ENCODE measurements at regions not wholly inside any gene's neighbourhood (a gene's known extent, or its start where the extent isn't known, plus 50 kb on each side); places are given as distances from the start of the nearest gene placed in this dataset.
"Not testable (repeated sequence)": the region's sequence is repeated elsewhere in the genome, so short reads cannot be mapped to it uniquely, and the experiment has no call there.

DNA sequence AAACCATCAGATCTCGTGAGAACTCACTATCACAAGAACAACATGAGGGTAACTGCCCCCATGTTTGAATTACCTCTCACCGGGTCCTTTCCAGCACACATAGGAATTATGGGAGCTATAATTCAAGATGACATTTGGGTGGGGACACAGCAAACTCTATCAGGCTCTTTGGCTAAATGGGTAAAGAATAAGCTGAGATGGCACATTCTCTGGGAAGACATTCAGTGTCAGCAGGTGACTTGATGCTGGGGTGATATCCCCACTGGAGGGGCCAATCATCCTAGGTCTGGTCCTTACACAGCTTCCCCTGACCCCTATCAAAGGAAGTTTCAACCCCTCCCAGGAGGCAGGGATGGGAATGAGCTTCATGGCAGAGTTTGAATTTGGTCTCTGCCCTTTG is 664.0 kb upstream of the EEF2KMT start:
- Mint-ChIP-seq H3K27ac (no peak overlapping the region), H3K27me3 (ENCODE audit: low read depth) (no peaks in the 10 kb centered on the region), H3K4me3 (no peak overlapping the region), H3K9me3 (no peaks in the 10 kb centered on the region), H3K36me3 (ENCODE audit: low read depth) (no peaks in the 10 kb centered on the region), H3K4me1 (no peaks in the 10 kb centered on the region)
- TF ChIP-seq, protein P1, sequence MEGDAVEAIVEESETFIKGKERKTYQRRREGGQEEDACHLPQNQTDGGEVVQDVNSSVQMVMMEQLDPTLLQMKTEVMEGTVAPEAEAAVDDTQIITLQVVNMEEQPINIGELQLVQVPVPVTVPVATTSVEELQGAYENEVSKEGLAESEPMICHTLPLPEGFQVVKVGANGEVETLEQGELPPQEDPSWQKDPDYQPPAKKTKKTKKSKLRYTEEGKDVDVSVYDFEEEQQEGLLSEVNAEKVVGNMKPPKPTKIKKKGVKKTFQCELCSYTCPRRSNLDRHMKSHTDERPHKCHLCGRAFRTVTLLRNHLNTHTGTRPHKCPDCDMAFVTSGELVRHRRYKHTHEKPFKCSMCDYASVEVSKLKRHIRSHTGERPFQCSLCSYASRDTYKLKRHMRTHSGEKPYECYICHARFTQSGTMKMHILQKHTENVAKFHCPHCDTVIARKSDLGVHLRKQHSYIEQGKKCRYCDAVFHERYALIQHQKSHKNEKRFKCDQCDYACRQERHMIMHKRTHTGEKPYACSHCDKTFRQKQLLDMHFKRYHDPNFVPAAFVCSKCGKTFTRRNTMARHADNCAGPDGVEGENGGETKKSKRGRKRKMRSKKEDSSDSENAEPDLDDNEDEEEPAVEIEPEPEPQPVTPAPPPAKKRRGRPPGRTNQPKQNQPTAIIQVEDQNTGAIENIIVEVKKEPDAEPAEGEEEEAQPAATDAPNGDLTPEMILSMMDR (IDR thresholded peaks at IDR 0.05; ENCODE audit: unreplicated experiment in 3 of 3) = no peak

DNA sequence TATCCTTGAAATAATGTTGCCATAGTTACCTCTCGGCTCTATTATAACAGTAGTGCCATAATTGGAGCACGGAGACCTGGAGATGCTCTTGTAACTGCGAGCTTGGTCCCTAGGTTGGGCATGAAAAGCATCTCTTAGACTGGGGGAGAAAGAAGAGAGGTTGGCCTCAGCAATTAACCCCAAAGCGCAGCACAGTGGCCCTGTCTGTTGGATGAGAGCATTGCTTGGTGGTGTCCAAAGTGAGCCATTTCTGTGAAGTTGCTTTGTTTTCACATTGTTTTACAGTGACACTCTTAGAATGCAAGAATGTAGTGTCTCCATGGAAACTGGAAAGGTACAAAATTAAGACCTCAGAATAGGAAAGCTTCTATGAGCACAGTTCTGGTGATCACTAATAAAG is 660.7 kb upstream of the EEF2KMT start:
- H3K36me3 Mint-ChIP-seq (ENCODE audit: low read depth) = no peaks in the 10 kb centered on the region
- no peaks in the 10 kb centered on the region for H3K4me1 Mint-ChIP-seq
- no peak overlapping the region for H3K27ac Mint-ChIP-seq
- H3K4me3 Mint-ChIP-seq = no peak overlapping the region
- TF ChIP-seq, protein P1 (IDR thresholded peaks at IDR 0.05; ENCODE audit: unreplicated experiment in 3 of 3) = no peak
- no peaks in the 10 kb centered on the region for H3K9me3 Mint-ChIP-seq
- peaks cover 12% of the 10 kb centered on the region for H3K27me3 Mint-ChIP-seq (ENCODE audit: low read depth)

DNA sequence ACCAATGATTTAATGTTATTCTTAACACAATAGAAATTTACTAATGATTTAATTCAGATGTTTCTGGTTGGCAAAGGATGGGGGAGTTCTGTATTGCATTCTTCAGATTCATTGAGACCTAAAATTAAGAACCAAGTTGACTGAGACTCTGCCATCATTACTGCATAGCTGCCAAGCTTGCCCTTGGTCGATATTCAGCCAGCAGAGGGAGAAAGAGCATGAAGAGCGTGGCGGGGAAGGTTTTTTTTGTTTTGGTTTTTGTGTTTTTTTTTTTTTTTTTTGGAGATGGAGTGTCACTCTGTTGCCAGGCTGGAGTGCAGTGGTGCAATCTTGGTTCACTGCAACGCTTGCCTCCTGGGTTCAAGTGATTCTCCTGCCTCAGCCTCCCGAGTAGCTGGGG is 659.4 kb upstream of the EEF2KMT start:
- no peaks in the 10 kb centered on the region for H3K36me3 Mint-ChIP-seq (ENCODE audit: low read depth)
- H3K27me3 Mint-ChIP-seq (ENCODE audit: low read depth) = peaks cover 12% of the 10 kb centered on the region
- H3K4me1 Mint-ChIP-seq = no peaks in the 10 kb centered on the region
- no peaks in the 10 kb centered on the region for H3K9me3 Mint-ChIP-seq
- no peak overlapping the region for H3K27ac Mint-ChIP-seq
- no peak overlapping the region for H3K4me3 Mint-ChIP-seq
- TF ChIP-seq, protein P1 (IDR thresholded peaks at IDR 0.05; ENCODE audit: unreplicated experiment in 3 of 3) = no peak

DNA sequence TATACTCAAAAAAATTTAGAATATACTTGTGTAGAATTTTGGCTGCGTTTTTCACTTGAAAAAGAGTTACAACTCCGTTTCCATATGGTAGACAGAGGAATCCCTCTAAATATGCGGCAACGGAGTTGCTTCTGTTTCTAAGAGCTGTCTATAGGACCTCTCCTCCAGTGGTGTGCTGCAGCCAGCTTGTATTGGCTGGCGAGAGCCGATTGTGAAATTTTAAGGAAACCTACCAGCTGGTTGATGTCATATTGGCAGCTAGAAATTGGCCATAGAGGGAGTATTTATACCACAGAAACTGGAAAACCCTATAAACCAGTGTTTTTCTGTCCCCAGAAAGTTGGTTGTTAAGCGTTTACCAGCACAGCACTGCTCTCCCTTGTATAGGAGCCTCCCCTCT is 655.8 kb upstream of the EEF2KMT start:
- Mint-ChIP-seq H3K36me3 (ENCODE audit: low read depth) (no peaks in the 10 kb centered on the region), H3K27me3 (ENCODE audit: low read depth) (peaks cover 12% of the 10 kb centered on the region), H3K27ac (no peak overlapping the region), H3K9me3 (peaks cover 2% of the 10 kb centered on the region), H3K4me3 (no peak overlapping the region), H3K4me1 (no peaks in the 10 kb centered on the region)
- TF ChIP-seq, protein P1 (IDR thresholded peaks at IDR 0.05; ENCODE audit: unreplicated experiment in 3 of 3) = no peak

DNA sequence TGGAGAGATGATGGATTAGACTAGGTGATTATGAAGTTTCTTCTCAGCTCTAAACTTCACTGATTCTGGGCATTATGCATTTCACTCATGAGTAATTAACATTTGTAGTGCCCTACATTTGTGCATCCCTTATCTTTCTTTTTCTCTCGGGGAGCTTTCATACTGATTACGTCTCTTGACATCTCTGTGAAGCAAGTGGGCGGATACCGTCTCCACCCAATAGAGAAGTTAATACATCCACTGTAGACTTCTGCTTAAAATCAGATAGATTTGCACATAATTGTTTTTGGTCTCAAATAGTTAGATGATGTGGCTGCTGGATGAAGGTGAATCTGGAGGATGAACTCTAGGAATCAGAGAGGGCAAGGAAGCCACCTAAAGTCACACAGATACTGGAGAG is 653.6 kb upstream of the EEF2KMT start:
- Mint-ChIP-seq H3K27ac (no peak overlapping the region), H3K4me3 (no peak overlapping the region)

DNA sequence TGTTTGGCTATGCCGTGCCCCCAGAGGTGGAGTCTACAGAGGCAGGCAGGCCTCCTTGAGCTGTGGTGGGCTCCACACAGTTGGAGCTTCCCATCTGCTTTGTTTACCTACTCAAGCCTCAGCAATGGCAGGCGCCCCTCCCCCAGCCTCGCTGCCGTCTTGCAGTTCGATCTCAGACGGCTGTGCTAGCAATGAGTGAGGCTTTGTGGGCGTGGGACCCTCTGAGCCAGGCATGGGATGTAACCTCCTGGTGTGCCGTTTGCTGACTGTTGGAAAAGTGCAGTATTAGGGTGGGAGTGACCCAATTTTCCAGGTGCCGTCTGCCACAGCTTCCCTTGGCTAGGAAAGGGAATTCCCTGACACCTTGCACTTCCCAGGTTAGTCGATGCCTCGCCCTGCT is 652.8 kb upstream of the EEF2KMT start:
- H3K27me3 Mint-ChIP-seq (ENCODE audit: low read depth); H3K36me3 Mint-ChIP-seq (ENCODE audit: low read depth); H3K4me3 Mint-ChIP-seq; H3K9me3 Mint-ChIP-seq; H3K27ac Mint-ChIP-seq; H3K4me1 Mint-ChIP-seq: not testable (repeated sequence)

More for the DNA sequence above, 653.6 kb upstream of the EEF2KMT start:
- peaks cover 2% of the 10 kb centered on the region for H3K9me3 Mint-ChIP-seq
- H3K36me3 Mint-ChIP-seq (ENCODE audit: low read depth) = no peaks in the 10 kb centered on the region
- H3K4me1 Mint-ChIP-seq = no peaks in the 10 kb centered on the region
- TF ChIP-seq, protein P1 (IDR thresholded peaks at IDR 0.05; ENCODE audit: unreplicated experiment in 3 of 3) = no peak
- H3K27me3 Mint-ChIP-seq (ENCODE audit: low read depth) = peaks cover 12% of the 10 kb centered on the region

Data from nephron (organoid).